GM12878 (cell line): ENCODE measurements at regions not wholly inside any gene's neighbourhood (a gene's known extent, or its start where the extent isn't known, plus 50 kb on each side); places are given as distances from the start of the nearest gene placed in this dataset.

Source experiments
- ATAC-seq: fragments of 200-7000 bp; cut with Tn5 transposase; 3 replicates; pipeline ENCODE4 v1.9.1; 2020; ENCODE audit warnings: mild to moderate bottlenecking, moderate library complexity
- BruUV-seq: library from RNA; stranded (reverse); fragments of 400-500 nt; replicated peaks from 2 replicates; lab custom pipeline; 2021; lab: Mats Ljungman, UMichigan
- CTCF ChIA-PET: fragments of 300-600 bp; sonication (Branson Sonifier 250); formaldehyde crosslinking; extraction: SDS; loops from one replicate; lab custom pipeline; 2021; ENCODE audit warnings: inconsistent platforms; lab: Yijun Ruan, JAX
- POLR2A ChIA-PET: fragments of 350-600 bp; formaldehyde crosslinking; extraction: SDS; loops from one replicate; lab custom pipeline; 2021; ENCODE audit warnings: inconsistent platforms; lab: Charles Lee
- RAD21 ChIA-PET: fragments of 300-600 bp; sonication (Branson Sonifier 250); formaldehyde crosslinking; loops from one replicate; lab custom pipeline; 2023; ENCODE audit warnings: antibody characterized with exemption; ENCODE audit not compliant: unreplicated experiment; lab: Charles Lee
- SMC1A ChIA-PET: fragments of 300-600 bp; sonication (Branson Sonifier 250); formaldehyde crosslinking; loops from one replicate; lab custom pipeline; 2023; ENCODE audit not compliant: unreplicated experiment, uncharacterized antibody; lab: Charles Lee
- DNase-seq: peaks from one replicate; pipeline ENCODE4 v3.0.0-alpha.2; 2011; ENCODE audit warnings: low read depth, low spot score
- FAIRE-seq: peaks from 3 replicates; lab custom pipeline; 2011; peaks lifted over from hg19 to GRCh38; lab: Jason Lieb, UNC
- H2AFZ ChIP-seq: 2 replicates; pipeline ENCODE4 v1.6.0; 2011; ENCODE audit warnings: low read depth, low read length, control low read depth; ENCODE audit not compliant: control insufficient read depth
- H3K27ac ChIP-seq: 2 replicates; pipeline ENCODE4 v1.5.1; 2011; ENCODE audit warnings: control low read depth; ENCODE audit not compliant: control insufficient read depth, insufficient read depth
- H3K27me3 ChIP-seq, 2 experiments: replicated peaks in 1 of 2; 2 replicates each; pipeline versions ENCODE4 v1.6.0 to v1.6.1; 2011; ENCODE audit warnings: low read length in 1 of 2; ENCODE audit not compliant: control insufficient read depth in 2 of 2, insufficient read depth in 2 of 2
- H3K36me3 ChIP-seq, 2 experiments: 2 replicates each; pipeline ENCODE4 v1.5.1; 2011; ENCODE audit warnings: low read length in 1 of 2; ENCODE audit not compliant: control insufficient read depth in 2 of 2, insufficient read depth in 2 of 2
- H3K4me1 ChIP-seq: 2 replicates; pipeline ENCODE4 v1.6.1; 2011; ENCODE audit warnings: mild to moderate bottlenecking, low read length, moderate library complexity, mixed read lengths; ENCODE audit not compliant: control insufficient read depth, insufficient read depth
- H3K4me2 ChIP-seq: 2 replicates; pipeline ENCODE4 v1.6.0; 2011; ENCODE audit warnings: control low read depth; ENCODE audit not compliant: control insufficient read depth, insufficient read depth
- H3K4me3 ChIP-seq: fragments of 200-600 bp; sonication (generic); 2 replicates; pipeline ENCODE4 v1.5.1; 2016
- H3K79me2 ChIP-seq: 2 replicates; pipeline ENCODE4 v1.6.0; 2011; ENCODE audit warnings: low read length; ENCODE audit not compliant: control insufficient read depth, insufficient read depth
- H3K9ac ChIP-seq: 2 replicates; pipeline ENCODE4 v1.8.0; 2011; ENCODE audit warnings: low read length, control low read depth, mixed read lengths; ENCODE audit not compliant: control insufficient read depth, insufficient read depth
- H3K9me3 ChIP-seq: replicated peaks from 3 replicates; pipeline ENCODE4 v1.5.1; 2011; ENCODE audit warnings: mild to moderate bottlenecking, low read length; ENCODE audit not compliant: control insufficient read depth, insufficient read depth
- H4K20me1 ChIP-seq: 2 replicates; pipeline ENCODE4 v1.6.0; 2011; ENCODE audit not compliant: control insufficient read depth, insufficient read depth
- CHD2 ChIP-seq: IDR thresholded peaks from 2 replicates; pipeline ENCODE4 v1.6.1; 2011; ENCODE audit warnings: low read depth, low read length, improper control_type of control experiment, borderline replicate concordance
- DPF2 ChIP-seq: fragments of 450-650 bp; IDR thresholded peaks from 2 replicates; pipeline ENCODE4 v1.6.1; 2017; ENCODE audit warnings: mild to moderate bottlenecking
- FOS ChIP-seq: IDR thresholded peaks from 3 replicates; pipeline ENCODE4 v1.6.1; 2011; ENCODE audit warnings: borderline replicate concordance; ENCODE audit not compliant: insufficient read length; ENCODE audit errors: extremely low read depth
- HCFC1 ChIP-seq: fragments of 150-350 bp; IDR thresholded peaks from 2 replicates; pipeline ENCODE4 v1.6.1; 2014; ENCODE audit warnings: low read length
- HDAC2 ChIP-seq: fragments of 200-600 bp; sonication (generic); IDR thresholded peaks from 2 replicates; pipeline ENCODE4 v1.6.1; 2017
- NBN ChIP-seq: fragments of 450-650 bp; IDR thresholded peaks from 2 replicates; pipeline ENCODE4 v1.6.1; 2016
- NFIC ChIP-seq: IDR thresholded peaks from 2 replicates; pipeline ENCODE4 v1.6.1; 2012; ENCODE audit warnings: low read depth, mild to moderate bottlenecking, inconsistent platforms, low read length, moderate library complexity
- WGBS: methylation state at CpG from one replicate; pipeline ENCODE4 v1.1.6; 2016; ENCODE audit warnings: low lambda C conversion rate; ENCODE audit not compliant: insufficient replicate concordance, insufficient coverage; ENCODE audit errors: missing lambda C conversion rate; 5-methylcytosine and 5-hydroxymethylcytosine counted together
- in situ Hi-C: fragments of 300-500 bp; cut with MboI; formaldehyde crosslinking; loops from 9 replicates; pipeline ENCODE4 v1.14.3; 2018; ENCODE audit warnings: mixed read lengths
- intact Hi-C: fragments of 100-400 bp; cut with micrococcal nuclease; formaldehyde crosslinking; loops from one replicate; pipeline ENCODE4 v1.14.2; 2022; ENCODE audit not compliant: unreplicated experiment
- TF ChIP-seq, protein P1 (sequence below): IDR thresholded peaks from 2 replicates; pipeline ENCODE4 v1.6.1; 2012; ENCODE audit warnings: mild to moderate bottlenecking, low read depth, low read length
- TF ChIP-seq, protein P2 (sequence below): fragments of 450-650 bp; IDR thresholded peaks from 2 replicates; pipeline ENCODE4 v1.6.1; 2017; ENCODE audit warnings: mild to moderate bottlenecking, moderate library complexity

DNA sequence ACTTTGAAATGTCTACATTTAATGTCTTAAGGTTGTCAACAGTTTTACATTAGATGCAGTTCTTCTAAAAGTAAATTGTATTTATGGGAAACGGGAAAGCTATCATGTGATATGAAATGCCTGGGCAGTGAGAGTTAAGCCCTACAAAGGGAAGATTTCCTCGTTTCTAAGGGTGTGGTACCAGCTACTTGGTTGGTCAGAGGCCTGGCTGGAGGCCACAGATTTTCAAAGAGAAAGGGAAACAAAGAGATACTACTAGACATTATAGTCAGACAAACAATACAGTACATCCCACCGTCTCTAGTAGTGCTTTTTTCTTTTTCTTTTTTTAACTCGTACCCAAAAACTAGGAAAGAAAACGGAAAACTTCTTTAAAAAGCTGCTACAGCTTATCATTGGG lies 467.8 kb downstream of the PCDH7 start:
- Histone ChIP-seq H3K4me3 (no peak overlapping the region), H3K27ac (no peak overlapping the region), H3K36me3 (no peaks in the 10 kb centered on the region), H3K4me1 (no peaks in the 10 kb centered on the region), H3K9me3 (no peaks in the 10 kb centered on the region; the same call in 2 of the 3 replicates), H3K79me2 (no peaks in the 10 kb centered on the region), H2AFZ (no peak overlapping the region), H3K27me3 (no peaks in the 10 kb centered on the region), H3K9ac (no peak overlapping the region), H4K20me1 (no peaks in the 10 kb centered on the region), H3K4me2 (no peak overlapping the region)
- WGBS, result 13% methylated on average over 5 of the region's 5 CpGs
- TF ChIP-seq, protein P1, sequence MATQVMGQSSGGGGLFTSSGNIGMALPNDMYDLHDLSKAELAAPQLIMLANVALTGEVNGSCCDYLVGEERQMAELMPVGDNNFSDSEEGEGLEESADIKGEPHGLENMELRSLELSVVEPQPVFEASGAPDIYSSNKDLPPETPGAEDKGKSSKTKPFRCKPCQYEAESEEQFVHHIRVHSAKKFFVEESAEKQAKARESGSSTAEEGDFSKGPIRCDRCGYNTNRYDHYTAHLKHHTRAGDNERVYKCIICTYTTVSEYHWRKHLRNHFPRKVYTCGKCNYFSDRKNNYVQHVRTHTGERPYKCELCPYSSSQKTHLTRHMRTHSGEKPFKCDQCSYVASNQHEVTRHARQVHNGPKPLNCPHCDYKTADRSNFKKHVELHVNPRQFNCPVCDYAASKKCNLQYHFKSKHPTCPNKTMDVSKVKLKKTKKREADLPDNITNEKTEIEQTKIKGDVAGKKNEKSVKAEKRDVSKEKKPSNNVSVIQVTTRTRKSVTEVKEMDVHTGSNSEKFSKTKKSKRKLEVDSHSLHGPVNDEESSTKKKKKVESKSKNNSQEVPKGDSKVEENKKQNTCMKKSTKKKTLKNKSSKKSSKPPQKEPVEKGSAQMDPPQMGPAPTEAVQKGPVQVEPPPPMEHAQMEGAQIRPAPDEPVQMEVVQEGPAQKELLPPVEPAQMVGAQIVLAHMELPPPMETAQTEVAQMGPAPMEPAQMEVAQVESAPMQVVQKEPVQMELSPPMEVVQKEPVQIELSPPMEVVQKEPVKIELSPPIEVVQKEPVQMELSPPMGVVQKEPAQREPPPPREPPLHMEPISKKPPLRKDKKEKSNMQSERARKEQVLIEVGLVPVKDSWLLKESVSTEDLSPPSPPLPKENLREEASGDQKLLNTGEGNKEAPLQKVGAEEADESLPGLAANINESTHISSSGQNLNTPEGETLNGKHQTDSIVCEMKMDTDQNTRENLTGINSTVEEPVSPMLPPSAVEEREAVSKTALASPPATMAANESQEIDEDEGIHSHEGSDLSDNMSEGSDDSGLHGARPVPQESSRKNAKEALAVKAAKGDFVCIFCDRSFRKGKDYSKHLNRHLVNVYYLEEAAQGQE, result no peak
- intact Hi-C loops, result no loop called here
- SMC1A ChIA-PET, result no interaction called here
- ATAC-seq (no peak), DNase-seq (no peak), FAIRE-seq (no peak)
- RAD21 ChIA-PET, result no interaction called here
- in situ Hi-C loops, result no loop called here
- CTCF ChIA-PET, result no interaction called here
- BruUV-seq, result no TSS peak
- POLR2A ChIA-PET, result no interaction called here

DNA sequence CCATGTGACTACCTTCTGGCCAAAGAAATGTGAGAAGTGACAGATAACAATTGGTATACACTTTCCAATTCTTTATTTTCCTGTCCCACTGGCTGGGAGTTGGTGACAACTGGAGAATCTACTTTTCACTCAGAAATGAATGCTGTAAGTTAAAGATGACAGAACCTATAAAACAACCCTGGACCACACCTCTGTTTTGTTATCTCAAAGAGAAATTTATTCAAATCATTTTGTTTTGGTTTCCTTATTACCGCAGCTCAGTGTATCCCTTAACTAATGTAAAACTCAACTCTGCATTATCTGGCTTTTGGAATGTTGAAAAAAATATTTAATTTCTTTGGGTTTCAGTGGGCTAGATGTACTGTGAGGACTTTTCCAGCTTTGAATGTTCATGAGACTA lies 469.8 kb downstream of the PCDH7 start:
- FAIRE-seq (no peak), ATAC-seq (no peak), DNase-seq (no peak)
- no peaks in the 10 kb centered on the region for H3K27me3 ChIP-seq
- no peaks in the 10 kb centered on the region for H3K79me2 ChIP-seq
- no peak overlapping the region for H3K9ac ChIP-seq
- CTCF ChIA-PET, result interaction anchor here (1.1 kb wide), 2 partner anchors 11 to 29 kb away, joined by 3 read pairs; no protein-coding TSS in a partner anchor
- intact Hi-C loops (no loop called here), in situ Hi-C loops (no loop called here)
- H3K4me3 ChIP-seq, result no peak overlapping the region
- H3K27ac ChIP-seq, result no peak overlapping the region
- H3K36me3 ChIP-seq, result no peaks in the 10 kb centered on the region
- no peak overlapping the region for H3K4me2 ChIP-seq
- RAD21 ChIA-PET, result no interaction called here
- no TSS peak for BruUV-seq
- SMC1A ChIA-PET, result interaction anchor here (0.9 to 1.2 kb wide), 2 partner anchors 10 to 17 kb away, joined by 3 read pairs; no protein-coding TSS in a partner anchor
- H2AFZ ChIP-seq, result no peak overlapping the region
- POLR2A ChIA-PET, result no interaction called here
- no peaks in the 10 kb centered on the region for H4K20me1 ChIP-seq
- no peaks in the 10 kb centered on the region; the same call in 2 of the 3 replicates for H3K9me3 ChIP-seq
- no peaks in the 10 kb centered on the region for H3K4me1 ChIP-seq
- 0% methylated on average over 1 of the region's 1 CpG for WGBS
- TF ChIP-seq DPF2 (no peak), HCFC1 (no peak), HDAC2 (no peak), NFIC (no peak), FOS (no peak), NBN (no peak), CHD2 (no peak)
- TF ChIP-seq, protein P2, sequence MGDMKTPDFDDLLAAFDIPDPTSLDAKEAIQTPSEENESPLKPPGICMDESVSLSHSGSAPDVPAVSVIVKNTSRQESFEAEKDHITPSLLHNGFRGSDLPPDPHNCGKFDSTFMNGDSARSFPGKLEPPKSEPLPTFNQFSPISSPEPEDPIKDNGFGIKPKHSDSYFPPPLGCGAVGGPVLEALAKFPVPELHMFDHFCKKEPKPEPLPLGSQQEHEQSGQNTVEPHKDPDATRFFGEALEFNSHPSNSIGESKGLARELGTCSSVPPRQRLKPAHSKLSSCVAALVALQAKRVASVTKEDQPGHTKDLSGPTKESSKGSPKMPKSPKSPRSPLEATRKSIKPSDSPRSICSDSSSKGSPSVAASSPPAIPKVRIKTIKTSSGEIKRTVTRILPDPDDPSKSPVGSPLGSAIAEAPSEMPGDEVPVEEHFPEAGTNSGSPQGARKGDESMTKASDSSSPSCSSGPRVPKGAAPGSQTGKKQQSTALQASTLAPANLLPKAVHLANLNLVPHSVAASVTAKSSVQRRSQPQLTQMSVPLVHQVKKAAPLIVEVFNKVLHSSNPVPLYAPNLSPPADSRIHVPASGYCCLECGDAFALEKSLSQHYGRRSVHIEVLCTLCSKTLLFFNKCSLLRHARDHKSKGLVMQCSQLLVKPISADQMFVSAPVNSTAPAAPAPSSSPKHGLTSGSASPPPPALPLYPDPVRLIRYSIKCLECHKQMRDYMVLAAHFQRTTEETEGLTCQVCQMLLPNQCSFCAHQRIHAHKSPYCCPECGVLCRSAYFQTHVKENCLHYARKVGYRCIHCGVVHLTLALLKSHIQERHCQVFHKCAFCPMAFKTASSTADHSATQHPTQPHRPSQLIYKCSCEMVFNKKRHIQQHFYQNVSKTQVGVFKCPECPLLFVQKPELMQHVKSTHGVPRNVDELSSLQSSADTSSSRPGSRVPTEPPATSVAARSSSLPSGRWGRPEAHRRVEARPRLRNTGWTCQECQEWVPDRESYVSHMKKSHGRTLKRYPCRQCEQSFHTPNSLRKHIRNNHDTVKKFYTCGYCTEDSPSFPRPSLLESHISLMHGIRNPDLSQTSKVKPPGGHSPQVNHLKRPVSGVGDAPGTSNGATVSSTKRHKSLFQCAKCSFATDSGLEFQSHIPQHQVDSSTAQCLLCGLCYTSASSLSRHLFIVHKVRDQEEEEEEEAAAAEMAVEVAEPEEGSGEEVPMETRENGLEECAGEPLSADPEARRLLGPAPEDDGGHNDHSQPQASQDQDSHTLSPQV, result no peak
